H9 (cell line): ENCODE measurements at regions not wholly inside any gene's neighbourhood (a gene's known extent, or its start where the extent isn't known, plus 50 kb on each side); places are given as distances from the start of the nearest gene placed in this dataset.

Experiments
- DNase-seq: peaks from one replicate; pipeline ENCODE4 v3.0.0-alpha.2; 2017
- H2AFZ ChIP-seq: one replicate; pipeline ENCODE4 v1.6.1; 2013; ENCODE audit warnings: mild to moderate bottlenecking, low read length, control low read depth, moderate library complexity
- H2AK5ac ChIP-seq: 2 replicates; pipeline ENCODE4 v1.6.1; 2013; ENCODE audit warnings: low read length, control low read depth, mixed read lengths; ENCODE audit not compliant: insufficient read length
- H2BK120ac ChIP-seq: one replicate; pipeline ENCODE4 v1.6.1; 2013; ENCODE audit warnings: low read depth, mild to moderate bottlenecking, low read length, control low read depth, inconsistent platforms; ENCODE audit not compliant: poor library complexity, severe bottlenecking
- H2BK12ac ChIP-seq: 2 replicates; pipeline ENCODE4 v1.6.1; 2013; ENCODE audit warnings: low read length, control low read depth, mixed read lengths, low read depth; ENCODE audit not compliant: insufficient read length
- H2BK15ac ChIP-seq: 2 replicates; pipeline ENCODE4 v1.6.1; 2013; ENCODE audit warnings: low read depth, low read length, control low read depth
- H2BK20ac ChIP-seq: one replicate; pipeline ENCODE4 v1.6.1; 2013; ENCODE audit warnings: low read depth, mild to moderate bottlenecking, low read length, control low read depth, inconsistent platforms; ENCODE audit not compliant: poor library complexity, severe bottlenecking
- H2BK5ac ChIP-seq: 2 replicates; pipeline ENCODE4 v1.6.1; 2013; ENCODE audit warnings: low read length, control low read depth, mixed read lengths; ENCODE audit not compliant: insufficient read length
- H3K14ac ChIP-seq: 2 replicates; pipeline ENCODE4 v1.6.1; 2013; ENCODE audit warnings: low read length, control low read depth; ENCODE audit not compliant: insufficient read depth
- H3K18ac ChIP-seq: 2 replicates; pipeline ENCODE4 v1.6.1; 2013; ENCODE audit warnings: low read depth, mild to moderate bottlenecking, mixed read lengths, low read length, control low read depth; ENCODE audit not compliant: insufficient read length
- H3K23ac ChIP-seq: 2 replicates; pipeline ENCODE4 v1.6.1; 2013; ENCODE audit warnings: low read length, control low read depth, mixed read lengths, low read depth; ENCODE audit not compliant: insufficient read length
- H3K23me2 ChIP-seq: 2 replicates; pipeline ENCODE4 v1.6.1; 2013; ENCODE audit warnings: low read depth, mild to moderate bottlenecking, mixed read lengths, low read length, control low read depth; ENCODE audit not compliant: insufficient read length, poor library complexity, severe bottlenecking
- H3K27ac ChIP-seq: 2 replicates; pipeline ENCODE4 v1.5.1; 2013; ENCODE audit warnings: low read length, control low read depth, mixed read lengths, low read depth; ENCODE audit not compliant: insufficient read length
- H3K27me3 ChIP-seq: 2 replicates; pipeline ENCODE4 v1.6.1; 2013; ENCODE audit warnings: low read length, control low read depth, inconsistent platforms; ENCODE audit not compliant: insufficient read depth
- H3K4ac ChIP-seq: 2 replicates; pipeline ENCODE4 v1.6.1; 2013; ENCODE audit warnings: low read depth, mild to moderate bottlenecking, control low read depth, inconsistent platforms, low read length, moderate library complexity
- H3K4me1 ChIP-seq: 2 replicates; pipeline ENCODE4 v1.6.1; 2013; ENCODE audit warnings: low read length, control low read depth, inconsistent platforms; ENCODE audit not compliant: insufficient read depth
- H3K4me2 ChIP-seq: 2 replicates; pipeline ENCODE4 v1.6.1; 2013; ENCODE audit warnings: low read length, control low read depth, mixed read lengths; ENCODE audit not compliant: insufficient read length, insufficient read depth
- H3K56ac ChIP-seq: 2 replicates; pipeline ENCODE4 v1.6.1; 2013; ENCODE audit warnings: low read depth, mild to moderate bottlenecking, mixed read lengths, low read length, control low read depth; ENCODE audit not compliant: insufficient read length
- H3K79me1 ChIP-seq: 2 replicates; pipeline ENCODE4 v1.6.1; 2013; ENCODE audit warnings: low read depth, mild to moderate bottlenecking, moderate library complexity, low read length, control low read depth, inconsistent platforms; ENCODE audit not compliant: insufficient read depth, poor library complexity, severe bottlenecking
- H3K79me2 ChIP-seq: 2 replicates; pipeline ENCODE4 v1.6.1; 2013; ENCODE audit warnings: low read length, control low read depth, inconsistent platforms; ENCODE audit not compliant: insufficient read depth
- H3K9ac ChIP-seq: 2 replicates; pipeline ENCODE4 v1.6.1; 2013; ENCODE audit warnings: low read length, control low read depth, mixed read lengths; ENCODE audit not compliant: insufficient read length; ENCODE audit errors: extremely low read depth
- H3K9me3 ChIP-seq: one replicate; pipeline ENCODE4 v1.6.1; 2013; ENCODE audit warnings: low read depth, low read length, inconsistent platforms; ENCODE audit not compliant: control insufficient read depth
- H3T11ph ChIP-seq: one replicate; pipeline ENCODE4 v1.6.1; 2013; ENCODE audit warnings: mild to moderate bottlenecking, low read length, control low read depth, inconsistent platforms
- H4K20me1 ChIP-seq: one replicate; pipeline ENCODE4 v1.6.1; 2013; ENCODE audit not compliant: control insufficient read depth, insufficient read length, insufficient read depth
- H4K5ac ChIP-seq: 2 replicates; pipeline ENCODE4 v1.6.1; 2013; ENCODE audit warnings: low read depth, mild to moderate bottlenecking, mixed read lengths, low read length, control low read depth; ENCODE audit not compliant: insufficient read length
- H4K8ac ChIP-seq: replicated peaks from 2 replicates; pipeline ENCODE4 v1.6.1; 2013; ENCODE audit warnings: low read length, control low read depth, mixed read lengths, low read depth; ENCODE audit not compliant: insufficient read length
- H4K91ac ChIP-seq: 2 replicates; pipeline ENCODE4 v1.6.1; 2013; ENCODE audit warnings: low read depth, mild to moderate bottlenecking, moderate library complexity, mixed read lengths, low read length, control low read depth; ENCODE audit not compliant: insufficient read length
- H3K27ac Mint-ChIP-seq, 3 experiments: 2 replicates in 2 of 3; 3 replicates in 1 of 3; pipeline ENCODE4 v1.8.0; 2020 to 2021; ENCODE audit warnings: mixed read lengths in 3 of 3, mild to moderate bottlenecking in 1 of 3, moderate library complexity in 1 of 3
- H3K27me3 Mint-ChIP-seq: 2 replicates; pipeline ENCODE4 v1.8.0; 2021; ENCODE audit warnings: low read depth, mild to moderate bottlenecking, moderate library complexity, mixed read lengths
- H3K36me3 Mint-ChIP-seq, 3 experiments: 2 replicates in 2 of 3; 3 replicates in 1 of 3; pipeline ENCODE4 v1.8.0; 2020 to 2021; ENCODE audit warnings: low read depth in 3 of 3, mixed read lengths in 3 of 3; ENCODE audit not compliant: insufficient read depth in 1 of 3
- H3K4me1 Mint-ChIP-seq, 2 experiments: 2 replicates each; pipeline ENCODE4 v1.8.0; 2020; ENCODE audit warnings: mixed read lengths in 2 of 2
- H3K4me3 Mint-ChIP-seq, 2 experiments: 2 replicates in 1 of 2; 3 replicates in 1 of 2; pipeline ENCODE4 v1.8.0; 2020 to 2021; ENCODE audit warnings: mild to moderate bottlenecking in 2 of 2, mixed read lengths in 2 of 2, moderate library complexity in 1 of 2
- H3K9me3 Mint-ChIP-seq, 2 experiments: 2 replicates in 1 of 2; 3 replicates in 1 of 2; pipeline ENCODE4 v1.8.0; 2020; ENCODE audit warnings: mild to moderate bottlenecking in 2 of 2, mixed read lengths in 2 of 2, moderate library complexity in 1 of 2
- WGBS: extraction: QIAGEN DNeasy Blood & Tissue Kit; methylation state at CpG from one replicate; pipeline ENCODE4 v1.1.7; 2013; ENCODE audit warnings: missing lambda C conversion rate, low lambda C conversion rate, mixed read lengths; ENCODE audit not compliant: insufficient read length; ENCODE audit errors: extremely low coverage; 5-methylcytosine and 5-hydroxymethylcytosine counted together
- TF ChIP-seq, protein P1 (sequence below): fragments of 200-600 bp; sonication (generic); conservative IDR thresholded peaks from 3 replicates; pipeline ENCODE4 v1.8.0; 2021; ENCODE audit warnings: antibody characterized with exemption, mild to moderate bottlenecking

DNA sequence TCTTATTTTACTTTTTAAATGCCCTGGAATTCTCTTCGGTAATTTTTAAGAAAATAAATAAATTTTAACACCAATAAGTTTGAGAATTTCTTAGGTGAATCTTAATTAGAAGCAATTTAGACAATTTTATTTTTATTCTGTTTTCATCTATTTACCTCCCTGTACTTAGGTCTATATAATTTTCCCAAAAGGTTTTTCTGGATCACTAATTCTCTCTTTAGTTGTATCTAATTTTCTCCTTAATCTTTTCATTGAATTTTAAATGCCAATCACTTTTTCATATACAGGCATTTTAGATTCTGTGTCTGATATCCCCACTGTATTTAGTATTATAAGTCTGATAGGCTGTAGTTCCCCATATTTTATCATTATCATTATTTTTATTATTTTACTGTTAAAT lies 845.3 kb downstream of the TRIML1 start:
- no peak overlapping the region for H3K27ac Mint-ChIP-seq
- WGBS: no CpG with 5 or more reads among the region's 1 CpG

More for the DNA sequence above, 845.3 kb downstream of the TRIML1 start:
- Mint-ChIP-seq H3K9me3 (peaks cover 9 to 19% of the 10 kb centered on the region in 2 experiments), H3K27me3 (no peaks in the 10 kb centered on the region), H3K4me3 (no peak overlapping the region), H3K4me1 (peaks cover 0 to 2% of the 10 kb centered on the region in 2 experiments; a peak in 1 of 4 replicates), H3K36me3 (peaks cover 3 to 26% (median 4%) of the 10 kb centered on the region in 3 experiments; a peak in 5 of 7 replicates)
- Histone ChIP-seq H3K27me3 (no peaks in the 10 kb centered on the region), H3K79me1 (no peaks in the 10 kb centered on the region), H4K91ac (no peak overlapping the region), H3K14ac (no peak overlapping the region), H3K79me2 (no peaks in the 10 kb centered on the region), H4K8ac (no peak overlapping the region), H3K4me1 (no peaks in the 10 kb centered on the region), H3K9ac (no peak overlapping the region), H3K18ac (no peak overlapping the region), H3K56ac (no peak overlapping the region), H2AK5ac (no peak overlapping the region), H2BK5ac (no peak overlapping the region), H3K23ac (no peak overlapping the region), H2BK20ac (peak overlapping the region; percentile 75), H2BK120ac (no peak overlapping the region), H3K27ac (no peak overlapping the region), H3K23me2 (no peaks in the 10 kb centered on the region), H3K4ac (no peak overlapping the region), H2BK12ac (no peak overlapping the region), H2AFZ (no peak overlapping the region), H3K9me3 (no peaks in the 10 kb centered on the region), H4K5ac (no peak overlapping the region), H4K20me1 (no peaks in the 10 kb centered on the region), H2BK15ac (no peak overlapping the region), H3K4me2 (no peak overlapping the region), H3T11ph (no peak overlapping the region)
- DNase-seq: no peak
- TF ChIP-seq, protein P1, sequence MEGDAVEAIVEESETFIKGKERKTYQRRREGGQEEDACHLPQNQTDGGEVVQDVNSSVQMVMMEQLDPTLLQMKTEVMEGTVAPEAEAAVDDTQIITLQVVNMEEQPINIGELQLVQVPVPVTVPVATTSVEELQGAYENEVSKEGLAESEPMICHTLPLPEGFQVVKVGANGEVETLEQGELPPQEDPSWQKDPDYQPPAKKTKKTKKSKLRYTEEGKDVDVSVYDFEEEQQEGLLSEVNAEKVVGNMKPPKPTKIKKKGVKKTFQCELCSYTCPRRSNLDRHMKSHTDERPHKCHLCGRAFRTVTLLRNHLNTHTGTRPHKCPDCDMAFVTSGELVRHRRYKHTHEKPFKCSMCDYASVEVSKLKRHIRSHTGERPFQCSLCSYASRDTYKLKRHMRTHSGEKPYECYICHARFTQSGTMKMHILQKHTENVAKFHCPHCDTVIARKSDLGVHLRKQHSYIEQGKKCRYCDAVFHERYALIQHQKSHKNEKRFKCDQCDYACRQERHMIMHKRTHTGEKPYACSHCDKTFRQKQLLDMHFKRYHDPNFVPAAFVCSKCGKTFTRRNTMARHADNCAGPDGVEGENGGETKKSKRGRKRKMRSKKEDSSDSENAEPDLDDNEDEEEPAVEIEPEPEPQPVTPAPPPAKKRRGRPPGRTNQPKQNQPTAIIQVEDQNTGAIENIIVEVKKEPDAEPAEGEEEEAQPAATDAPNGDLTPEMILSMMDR: no peak
